ENCODE measurements at regions not wholly inside any gene's neighbourhood (a gene's known extent, or its start where the extent isn't known, plus 50 kb on each side); places are given as distances from the start of the nearest gene placed in this dataset.

DNA sequence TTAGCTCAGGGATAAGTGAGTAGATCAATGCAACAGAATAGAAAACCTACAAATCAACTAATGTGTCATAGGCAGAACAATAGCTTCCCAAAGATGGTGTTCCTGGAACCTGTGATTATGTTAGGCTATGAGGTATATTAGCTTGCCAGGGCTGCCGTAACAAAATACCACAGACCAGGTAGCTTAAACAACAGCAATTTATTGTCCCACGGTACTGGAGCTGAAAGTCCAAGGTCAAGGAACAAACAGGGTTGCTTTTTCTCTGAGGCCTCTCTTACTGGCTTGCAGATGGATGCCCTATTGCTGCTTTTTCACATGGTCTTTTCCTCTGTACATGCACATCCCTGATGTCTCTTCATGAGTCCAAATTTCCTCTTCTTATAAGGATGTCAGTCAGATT is 354.9 kb downstream of the TNS1 start:
- DNase-seq (ENCODE audit: low spot score): no peak
- Histone ChIP-seq H3K4me3 (no peak overlapping the region), H3K27ac (no peak overlapping the region)
- no peak for TF ChIP-seq CTCF (IDR thresholded peaks at IDR 0.05)

- H3K27ac ChIP-seq: no peak overlapping the region
- no peak overlapping the region for H3K4me3 ChIP-seq
- TF ChIP-seq CTCF (IDR thresholded peaks at IDR 0.05): no peak
- no peak for DNase-seq (ENCODE audit: low spot score)
Observed at GRCh38 chr2:217647226-217647625, 355.6 kb downstream of the TNS1 start.

GRCh38 chr2:217645896-217646295 is 356.9 kb downstream of the TNS1 start:
- H3K4me3 ChIP-seq: no peak overlapping the region

GRCh38 chr2:217643789-217644301 is 358.9 kb downstream of the TNS1 start:
- TF ChIP-seq CTCF (IDR thresholded peaks at IDR 0.05): no peak
- no peak for DNase-seq (ENCODE audit: low spot score)
- Histone ChIP-seq H3K27ac (no peak overlapping the region), H3K4me3 (no peak overlapping the region)

More at GRCh38 chr2:217645896-217646295, 356.9 kb downstream of the TNS1 start:
- no peak overlapping the region for H3K27ac ChIP-seq
- TF ChIP-seq CTCF (IDR thresholded peaks at IDR 0.05): no peak
- no peak for DNase-seq (ENCODE audit: low spot score)

- no peak for DNase-seq (ENCODE audit: low spot score)
- TF ChIP-seq CTCF (IDR thresholded peaks at IDR 0.05): no peak
- no peak overlapping the region for H3K27ac ChIP-seq
- no peak overlapping the region for H3K4me3 ChIP-seq
Observed at GRCh38 chr2:217642944-217643343, 359.9 kb downstream of the TNS1 start.

GRCh38 chr2:217641960-217642359 is 360.8 kb downstream of the TNS1 start:
- Histone ChIP-seq H3K4me3 (no peak overlapping the region), H3K27ac (no peak overlapping the region)
- TF ChIP-seq CTCF (IDR thresholded peaks at IDR 0.05): no peak
- DNase-seq (ENCODE audit: low spot score): no peak

DNA sequence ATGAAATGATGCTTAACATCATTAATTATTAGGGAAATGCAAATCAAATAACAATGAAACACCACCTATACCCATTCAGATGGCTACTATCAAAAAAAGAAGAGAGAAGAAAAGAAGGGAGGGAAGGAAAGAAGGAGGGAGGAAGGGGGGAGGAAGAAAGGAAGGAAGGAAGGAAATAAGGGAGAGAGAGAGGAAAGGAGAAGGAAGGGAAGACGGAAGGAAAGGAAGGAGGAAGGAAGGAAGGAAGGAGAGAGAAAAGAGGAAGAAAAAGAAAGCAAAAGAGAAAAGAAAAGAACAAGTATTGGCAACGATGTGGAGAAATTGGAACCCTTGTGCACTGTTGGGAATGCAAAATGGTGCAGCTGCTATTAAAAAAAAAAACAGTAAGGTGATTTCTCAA is 363.3 kb downstream of the TNS1 start:
- no peak for DNase-seq (ENCODE audit: low spot score)
- no peak overlapping the region for H3K27ac ChIP-seq
- no peak for TF ChIP-seq CTCF (IDR thresholded peaks at IDR 0.05)
- no peak overlapping the region for H3K4me3 ChIP-seq

All from coronary artery (tissue), 2 donors.